ENCODE measurements at regions not wholly inside any gene's neighbourhood (a gene's known extent, or its start where the extent isn't known, plus 50 kb on each side); places are given as distances from the start of the nearest gene placed in this dataset.

- no peaks in the 10 kb centered on the region for H3K79me2 ChIP-seq (ENCODE audit: insufficient read depth, low read length)
- H3K4me3 ChIP-seq (ENCODE audit: insufficient read depth, low read depth, low read length) = no peak overlapping the region
- DNase-seq (ENCODE audit: low read depth) (peak; percentile 14), FAIRE-seq (no peak)
- H3K36me3 ChIP-seq (ENCODE audit: insufficient read depth, low read length) = no peaks in the 10 kb centered on the region
- H3K36me3 Mint-ChIP-seq (ENCODE audit: low read depth, unreplicated experiment) = no peaks in the 10 kb centered on the region
- no peak overlapping the region for H3K27ac ChIP-seq (ENCODE audit: low read depth, low read length)
- no peaks in the 10 kb centered on the region for H4K20me1 ChIP-seq (ENCODE audit: insufficient read depth, low read length)
- H3K27me3 Mint-ChIP-seq (ENCODE audit: low read depth, unreplicated experiment) = no peaks in the 10 kb centered on the region
- peaks cover 19% of the 10 kb centered on the region for H3K9me3 Mint-ChIP-seq (ENCODE audit: unreplicated experiment)
- H3K27me3 ChIP-seq (ENCODE audit: insufficient read depth, low read length) = no peaks in the 10 kb centered on the region
- no peak overlapping the region for H3K4me2 ChIP-seq (ENCODE audit: low read length)
- no peaks in the 10 kb centered on the region for H3K4me1 ChIP-seq (ENCODE audit: insufficient read depth, low read length)
- H2AFZ ChIP-seq (ENCODE audit: low read depth, low read length) = no peak overlapping the region
- no peak overlapping the region for H3K27ac Mint-ChIP-seq (ENCODE audit: unreplicated experiment)
- no peaks in the 10 kb centered on the region for H3K9me3 ChIP-seq (ENCODE audit: insufficient read depth, low read depth, low read length)
- H3K4me3 Mint-ChIP-seq (ENCODE audit: unreplicated experiment) = no peak overlapping the region
- H3K9ac ChIP-seq (ENCODE audit: low read length) = no peak overlapping the region
- peaks cover 12% of the 10 kb centered on the region for H3K4me1 Mint-ChIP-seq (ENCODE audit: low read depth, unreplicated experiment)
- no peak for TF ChIP-seq EZH2 (IDR thresholded peaks at IDR 0.05; ENCODE audit: insufficient read depth, low read length)
- TF ChIP-seq CTCF (IDR thresholded peaks at IDR 0.05; ENCODE audit: insufficient read depth, low read depth, low read length) = no peak
Measured at GRCh38 chr13:109426690-109426990, 359.7 kb downstream of the IRS2 start.

GRCh38 chr13:109425821-109426689 is 360.3 kb downstream of the IRS2 start:
- FAIRE-seq (no peak), DNase-seq (ENCODE audit: low read depth) (no peak)
- H3K27ac Mint-ChIP-seq (ENCODE audit: unreplicated experiment) = no peak overlapping the region
- H3K36me3 Mint-ChIP-seq (ENCODE audit: low read depth, unreplicated experiment) = no peaks in the 10 kb centered on the region
- no peak overlapping the region for H3K4me3 ChIP-seq (ENCODE audit: insufficient read depth, low read depth, low read length)
- H3K27me3 ChIP-seq (ENCODE audit: insufficient read depth, low read length) = no peaks in the 10 kb centered on the region
- no peaks in the 10 kb centered on the region for H4K20me1 ChIP-seq (ENCODE audit: insufficient read depth, low read length)
- no peak overlapping the region for H3K4me3 Mint-ChIP-seq (ENCODE audit: unreplicated experiment)
- H3K27ac ChIP-seq (ENCODE audit: low read depth, low read length) = no peak overlapping the region
- H3K9me3 ChIP-seq (ENCODE audit: insufficient read depth, low read depth, low read length) = no peaks in the 10 kb centered on the region
- H3K9ac ChIP-seq (ENCODE audit: low read length) = no peak overlapping the region
- no peaks in the 10 kb centered on the region for H3K27me3 Mint-ChIP-seq (ENCODE audit: low read depth, unreplicated experiment)
- no peak overlapping the region for H2AFZ ChIP-seq (ENCODE audit: low read depth, low read length)
- peaks cover 12% of the 10 kb centered on the region for H3K4me1 Mint-ChIP-seq (ENCODE audit: low read depth, unreplicated experiment)
- TF ChIP-seq EZH2 (IDR thresholded peaks at IDR 0.05; ENCODE audit: insufficient read depth, low read length) (no peak), CTCF (IDR thresholded peaks at IDR 0.05; ENCODE audit: insufficient read depth, low read depth, low read length) (no peak)
- H3K9me3 Mint-ChIP-seq (ENCODE audit: unreplicated experiment) = peaks cover 19% of the 10 kb centered on the region
- H3K36me3 ChIP-seq (ENCODE audit: insufficient read depth, low read length) = no peaks in the 10 kb centered on the region
- no peaks in the 10 kb centered on the region for H3K79me2 ChIP-seq (ENCODE audit: insufficient read depth, low read length)
- no peak overlapping the region for H3K4me2 ChIP-seq (ENCODE audit: low read length)
- no peaks in the 10 kb centered on the region for H3K4me1 ChIP-seq (ENCODE audit: insufficient read depth, low read length)

GRCh38 chr13:109422161-109422560 is 364.2 kb downstream of the IRS2 start:
- Histone ChIP-seq H3K4me1 (ENCODE audit: insufficient read depth, low read length) (no peaks in the 10 kb centered on the region), H3K9me3 (ENCODE audit: insufficient read depth, low read depth, low read length) (no peaks in the 10 kb centered on the region), H3K27me3 (ENCODE audit: insufficient read depth, low read length) (no peaks in the 10 kb centered on the region), H3K4me3 (ENCODE audit: insufficient read depth, low read depth, low read length) (no peak overlapping the region), H2AFZ (ENCODE audit: low read depth, low read length) (no peak overlapping the region), H3K4me2 (ENCODE audit: low read length) (no peak overlapping the region), H3K79me2 (ENCODE audit: insufficient read depth, low read length) (no peaks in the 10 kb centered on the region), H3K36me3 (ENCODE audit: insufficient read depth, low read length) (no peaks in the 10 kb centered on the region), H4K20me1 (ENCODE audit: insufficient read depth, low read length) (no peaks in the 10 kb centered on the region), H3K9ac (ENCODE audit: low read length) (no peak overlapping the region), H3K27ac (ENCODE audit: low read depth, low read length) (no peak overlapping the region)
- Mint-ChIP-seq H3K36me3 (ENCODE audit: low read depth, unreplicated experiment) (no peaks in the 10 kb centered on the region), H3K9me3 (ENCODE audit: unreplicated experiment) (no peaks in the 10 kb centered on the region), H3K27ac (ENCODE audit: unreplicated experiment) (no peak overlapping the region), H3K27me3 (ENCODE audit: low read depth, unreplicated experiment) (no peaks in the 10 kb centered on the region), H3K4me3 (ENCODE audit: unreplicated experiment) (no peak overlapping the region), H3K4me1 (ENCODE audit: low read depth, unreplicated experiment) (peaks cover 8% of the 10 kb centered on the region)
- DNase-seq (ENCODE audit: low read depth) = no peak
- FAIRE-seq = no peak
- TF ChIP-seq EZH2 (IDR thresholded peaks at IDR 0.05; ENCODE audit: insufficient read depth, low read length) (no peak), CTCF (IDR thresholded peaks at IDR 0.05; ENCODE audit: insufficient read depth, low read depth, low read length) (no peak)
